ENCODE measurements at regions not wholly inside any gene's neighbourhood (a gene's known extent, or its start where the extent isn't known, plus 50 kb on each side); places are given as distances from the start of the nearest gene placed in this dataset.

- no peak for DNase-seq
Measured at GRCh38 chr3:30269751-30270445, 336.5 kb upstream of the TGFBR2 start.

- no peak for DNase-seq
Measured at GRCh38 chr3:30271781-30272180, 334.6 kb upstream of the TGFBR2 start.

GRCh38 chr3:30273304-30274072, 332.9 kb upstream of the TGFBR2 start:
- DNase-seq, result no peak

GRCh38 chr3:30277494-30277893, 328.9 kb upstream of the TGFBR2 start:
- DNase-seq, result no peak

GRCh38 chr3:30281526-30281925, 324.9 kb upstream of the TGFBR2 start:
- DNase-seq, result no peak

GRCh38 chr3:30282154-30282696, 324.2 kb upstream of the TGFBR2 start:
- DNase-seq, result no peak

- no peak for DNase-seq
Measured at GRCh38 chr3:30285188-30286006, 321.0 kb upstream of the TGFBR2 start.

- no peak for DNase-seq
Measured at GRCh38 chr3:30286007-30286669, 320.3 kb upstream of the TGFBR2 start.

- DNase-seq, result no peak
Measured at GRCh38 chr3:30286811-30287210, 319.6 kb upstream of the TGFBR2 start.

GRCh38 chr3:30288830-30289229, 317.6 kb upstream of the TGFBR2 start:
- DNase-seq, result no peak

GRCh38 chr3:30289324-30289723, 317.1 kb upstream of the TGFBR2 start:
- DNase-seq, result peak; percentile 94

GRCh38 chr3:30289766-30290165, 316.6 kb upstream of the TGFBR2 start:
- peak; percentile 74 to 83 for DNase-seq

- no peak for DNase-seq
Measured at GRCh38 chr3:30290479-30290878, 315.9 kb upstream of the TGFBR2 start.

GRCh38 chr3:30292192-30292893, 314.1 kb upstream of the TGFBR2 start:
- DNase-seq, result no peak

- DNase-seq, result no peak
Measured at GRCh38 chr3:30293621-30294240, 312.7 kb upstream of the TGFBR2 start.

- DNase-seq, result no peak
Measured at GRCh38 chr3:30294241-30294667, 312.1 kb upstream of the TGFBR2 start.

- DNase-seq, result no peak
Measured at GRCh38 chr3:30297112-30297511, 309.3 kb upstream of the TGFBR2 start.

GRCh38 chr3:30299674-30300385, 306.6 kb upstream of the TGFBR2 start:
- DNase-seq, result no peak

- DNase-seq, result no peak
Measured at GRCh38 chr3:30300809-30301208, 305.6 kb upstream of the TGFBR2 start.

- DNase-seq, result no peak
Measured at GRCh38 chr3:30302027-30302426, 304.4 kb upstream of the TGFBR2 start.

GRCh38 chr3:30303770-30304169, 302.6 kb upstream of the TGFBR2 start:
- DNase-seq, result no peak

Measured in AML-193 (cell line).